Karpas-422 (cell line): ENCODE measurements at regions not wholly inside any gene's neighbourhood (a gene's known extent, or its start where the extent isn't known, plus 50 kb on each side); places are given as distances from the start of the nearest gene placed in this dataset.
A peak's percentile ranks its signal among the peaks of the same experiment; 100 is the strongest.

Experiments
- DNase-seq: peaks from one replicate; pipeline ENCODE4 v3.0.0-alpha.2; 2015
- H2AFZ ChIP-seq: fragments of 200-600 bp; sonication (generic); 2 replicates; pipeline ENCODE4 v1.6.1; 2014; ENCODE audit warnings: antibody characterized with exemption, low read length, mixed read lengths
- H3K27ac ChIP-seq: fragments of 200-600 bp; sonication (generic); 2 replicates; pipeline ENCODE4 v1.5.1; 2014; ENCODE audit warnings: mild to moderate bottlenecking, low read length, moderate library complexity
- H3K27me3 ChIP-seq: fragments of 200-600 bp; sonication (generic); 2 replicates; pipeline ENCODE4 v1.6.1; 2014; ENCODE audit warnings: low read length, mixed read lengths
- H3K36me3 ChIP-seq: fragments of 200-600 bp; sonication (generic); 2 replicates; pipeline ENCODE4 v1.6.1; 2014; ENCODE audit warnings: low read length, mixed read lengths; ENCODE audit not compliant: insufficient read depth
- H3K4me1 ChIP-seq: fragments of 200-600 bp; sonication (generic); 2 replicates; pipeline ENCODE4 v1.6.1; 2014; ENCODE audit warnings: mild to moderate bottlenecking, low read length, mixed read lengths
- H3K4me2 ChIP-seq: fragments of 200-600 bp; sonication (generic); 2 replicates; pipeline ENCODE4 v1.6.1; 2014; ENCODE audit warnings: low read length, low read depth, mild to moderate bottlenecking; ENCODE audit not compliant: poor library complexity, severe bottlenecking
- H3K4me3 ChIP-seq: fragments of 200-600 bp; sonication (generic); 2 replicates; pipeline ENCODE4 v1.5.1; 2014; ENCODE audit warnings: mild to moderate bottlenecking, antibody characterized with exemption, low read length, mixed read lengths
- H3K79me2 ChIP-seq: fragments of 200-600 bp; sonication (generic); 2 replicates; pipeline ENCODE4 v1.6.1; 2014; ENCODE audit warnings: mild to moderate bottlenecking, low read length, mixed read lengths
- H3K9ac ChIP-seq: fragments of 200-600 bp; sonication (generic); 2 replicates; pipeline ENCODE4 v1.6.0; 2014; ENCODE audit warnings: low read length
- H3K9me2 ChIP-seq: fragments of 200-600 bp; sonication (generic), shearing (Covaris generic); replicated peaks from 2 replicates; pipeline ENCODE4 v1.6.0; 2014; ENCODE audit warnings: mild to moderate bottlenecking, low read length, moderate library complexity; ENCODE audit not compliant: insufficient read depth
- H3K9me3 ChIP-seq: fragments of 300-700, 200-600 bp; sonication (generic); 2 replicates; pipeline ENCODE4 v1.6.1; 2014; ENCODE audit warnings: low read length, mixed read lengths
- H4K20me1 ChIP-seq: fragments of 200-600 bp; sonication (generic); 2 replicates; pipeline ENCODE4 v1.6.1; 2014; ENCODE audit warnings: mild to moderate bottlenecking, antibody characterized with exemption, low read length, low read depth; ENCODE audit not compliant: insufficient read depth

GRCh38 chr9:109868722-109869121 lies 88.7 kb downstream of the PALM2AKAP2 start:
- no peak overlapping the region for H3K4me3 ChIP-seq
- no peak overlapping the region for H2AFZ ChIP-seq
- H3K9me3 ChIP-seq = no peaks in the 10 kb centered on the region
- no peak overlapping the region for H3K4me2 ChIP-seq
- no peak for DNase-seq
- H3K9ac ChIP-seq = no peak overlapping the region
- no peaks in the 10 kb centered on the region for H4K20me1 ChIP-seq
- H3K27ac ChIP-seq = no peak overlapping the region
- H3K27me3 ChIP-seq = no peaks in the 10 kb centered on the region
- H3K79me2 ChIP-seq = no peaks in the 10 kb centered on the region
- H3K9me2 ChIP-seq = no peaks in the 10 kb centered on the region
- no peaks in the 10 kb centered on the region for H3K4me1 ChIP-seq
- H3K36me3 ChIP-seq = no peaks in the 10 kb centered on the region

- no peaks in the 10 kb centered on the region for H3K27me3 ChIP-seq
- no peak overlapping the region for H3K9ac ChIP-seq
- no peaks in the 10 kb centered on the region for H3K36me3 ChIP-seq
- no peak overlapping the region for H3K4me2 ChIP-seq
- no peaks in the 10 kb centered on the region for H3K9me3 ChIP-seq
- H3K27ac ChIP-seq = no peak overlapping the region
- H3K9me2 ChIP-seq = no peaks in the 10 kb centered on the region
- no peak for DNase-seq
- no peaks in the 10 kb centered on the region for H3K4me1 ChIP-seq
- no peaks in the 10 kb centered on the region for H4K20me1 ChIP-seq
- no peak overlapping the region for H2AFZ ChIP-seq
- H3K79me2 ChIP-seq = no peaks in the 10 kb centered on the region
- no peak overlapping the region for H3K4me3 ChIP-seq
Observed at GRCh38 chr9:109870365-109870764, 90.4 kb downstream of the PALM2AKAP2 start.

GRCh38 chr9:109872901-109873300 lies 92.9 kb downstream of the PALM2AKAP2 start:
- no peaks in the 10 kb centered on the region for H3K27me3 ChIP-seq
- no peaks in the 10 kb centered on the region for H3K9me3 ChIP-seq
- no peak for DNase-seq
- no peak overlapping the region for H2AFZ ChIP-seq
- H3K4me1 ChIP-seq = no peaks in the 10 kb centered on the region
- no peak overlapping the region for H3K9ac ChIP-seq
- no peak overlapping the region for H3K27ac ChIP-seq
- no peak overlapping the region for H3K4me3 ChIP-seq
- H3K4me2 ChIP-seq = no peak overlapping the region
- no peaks in the 10 kb centered on the region for H4K20me1 ChIP-seq
- H3K79me2 ChIP-seq = no peaks in the 10 kb centered on the region
- H3K36me3 ChIP-seq = no peaks in the 10 kb centered on the region
- H3K9me2 ChIP-seq = no peaks in the 10 kb centered on the region

GRCh38 chr9:109875495-109876129 lies 95.6 kb downstream of the PALM2AKAP2 start:
- no peak overlapping the region for H3K4me3 ChIP-seq
- no peak overlapping the region for H3K9ac ChIP-seq
- H3K36me3 ChIP-seq = no peaks in the 10 kb centered on the region
- no peak overlapping the region for H3K4me2 ChIP-seq
- H2AFZ ChIP-seq = no peak overlapping the region
- H3K27me3 ChIP-seq = no peaks in the 10 kb centered on the region
- no peak for DNase-seq
- no peaks in the 10 kb centered on the region for H3K9me3 ChIP-seq
- no peak overlapping the region for H3K27ac ChIP-seq
- H4K20me1 ChIP-seq = no peaks in the 10 kb centered on the region
- no peaks in the 10 kb centered on the region for H3K4me1 ChIP-seq
- no peaks in the 10 kb centered on the region for H3K9me2 ChIP-seq
- H3K79me2 ChIP-seq = no peaks in the 10 kb centered on the region

- no peaks in the 10 kb centered on the region for H3K9me2 ChIP-seq
- H3K27me3 ChIP-seq = no peaks in the 10 kb centered on the region
- H3K9ac ChIP-seq = no peak overlapping the region
- no peak overlapping the region for H2AFZ ChIP-seq
- no peaks in the 10 kb centered on the region for H3K79me2 ChIP-seq
- H4K20me1 ChIP-seq = no peaks in the 10 kb centered on the region
- H3K36me3 ChIP-seq = no peaks in the 10 kb centered on the region
- no peaks in the 10 kb centered on the region for H3K9me3 ChIP-seq
- H3K27ac ChIP-seq = no peak overlapping the region
- H3K4me2 ChIP-seq = no peak overlapping the region
- no peaks in the 10 kb centered on the region for H3K4me1 ChIP-seq
- DNase-seq = peak; percentile 79
- H3K4me3 ChIP-seq = no peak overlapping the region
Observed at GRCh38 chr9:109880276-109881169, 100.5 kb downstream of the PALM2AKAP2 start.

- Histone ChIP-seq H3K27me3 (0 out of 2 replicates have a peak, but pooled peaks cover 3% of the 10 kb centered on the region), H3K79me2 (no peaks in the 10 kb centered on the region), H4K20me1 (no peaks in the 10 kb centered on the region), H3K9me2 (no peaks in the 10 kb centered on the region), H2AFZ (no peak overlapping the region), H3K4me3 (no peak overlapping the region), H3K4me2 (no peak overlapping the region), H3K9me3 (no peaks in the 10 kb centered on the region), H3K4me1 (no peaks in the 10 kb centered on the region), H3K9ac (no peak overlapping the region), H3K27ac (no peak overlapping the region), H3K36me3 (no peaks in the 10 kb centered on the region)
- no peak for DNase-seq
Observed at GRCh38 chr9:109883623-109884022, 103.6 kb downstream of the PALM2AKAP2 start.

DNA sequence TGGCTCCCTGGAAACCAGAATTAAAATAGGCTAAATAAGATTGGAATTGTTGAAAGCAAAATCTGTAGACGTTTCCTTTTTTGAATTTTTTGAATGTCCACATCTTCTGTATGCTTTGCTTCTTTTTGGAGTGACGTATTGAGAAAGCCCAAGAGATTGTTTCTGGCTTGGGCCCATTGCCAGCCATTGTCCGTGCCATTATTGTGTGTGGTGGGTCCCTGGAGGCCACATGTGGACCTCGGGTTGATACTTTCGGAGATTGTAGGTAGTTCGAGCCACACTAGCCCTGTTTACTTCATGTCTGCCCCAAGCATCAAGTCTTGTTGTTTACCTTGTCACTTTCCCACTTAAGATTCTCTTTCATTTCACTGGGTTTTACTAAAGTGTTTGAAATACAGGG lies 106.0 kb downstream of the PALM2AKAP2 start:
- H4K20me1 ChIP-seq = no peaks in the 10 kb centered on the region
- H3K9me2 ChIP-seq = no peaks in the 10 kb centered on the region
- H3K27ac ChIP-seq = no peak overlapping the region
- no peaks in the 10 kb centered on the region for H3K36me3 ChIP-seq
- H3K79me2 ChIP-seq = no peaks in the 10 kb centered on the region
- H3K4me2 ChIP-seq = no peak overlapping the region
- 0 out of 2 replicates have a peak, but pooled peaks cover 3% of the 10 kb centered on the region for H3K27me3 ChIP-seq
- no peak overlapping the region for H2AFZ ChIP-seq
- no peak overlapping the region for H3K4me3 ChIP-seq
- H3K9ac ChIP-seq = no peak overlapping the region
- DNase-seq = no peak
- H3K9me3 ChIP-seq = no peaks in the 10 kb centered on the region
- H3K4me1 ChIP-seq = no peaks in the 10 kb centered on the region

GRCh38 chr9:109886617-109887016 lies 106.6 kb downstream of the PALM2AKAP2 start:
- Histone ChIP-seq H3K9ac (no peak overlapping the region), H4K20me1 (no peaks in the 10 kb centered on the region), H3K27ac (no peak overlapping the region), H3K36me3 (no peaks in the 10 kb centered on the region), H3K9me2 (no peaks in the 10 kb centered on the region), H2AFZ (no peak overlapping the region), H3K4me1 (no peaks in the 10 kb centered on the region), H3K4me3 (no peak overlapping the region), H3K79me2 (no peaks in the 10 kb centered on the region), H3K9me3 (no peaks in the 10 kb centered on the region), H3K27me3 (0 out of 2 replicates have a peak, but pooled peaks cover 3% of the 10 kb centered on the region), H3K4me2 (no peak overlapping the region)
- DNase-seq = no peak
